Stomach (tissue), 8 donors: ENCODE measurements at regions not wholly inside any gene's neighbourhood (a gene's known extent, or its start where the extent isn't known, plus 50 kb on each side); places are given as distances from the start of the nearest gene placed in this dataset.

Experiments used
- DNase-seq, 2 donors: peaks; one replicate each; pipeline versions ENCODE4 v3.0.0 to v3.0.0-alpha.2; 2013 to 2019
- H3K27ac ChIP-seq, 5 donors: fragments of 200-600 bp in 4 of 5; sonication (generic) in 4 of 5; one replicate each; pipeline ENCODE4 v1.5.1; 2013 to 2019; ENCODE audit warnings: mild to moderate bottlenecking in 1 of 5, moderate library complexity in 1 of 5
- H3K27me3 ChIP-seq, 3 donors: fragments of 200-600 bp; sonication (generic); one replicate each; pipeline ENCODE4 v1.5.1; 2017 to 2019; ENCODE audit warnings: mixed run types in 1 of 3
- H3K36me3 ChIP-seq, 4 donors: fragments of 200-600 bp; sonication (generic); 1 replicate in 3 of 4; 2 replicates in 1 of 4; pipeline ENCODE4 v1.5.1; 2016 to 2019
- H3K4me1 ChIP-seq, 4 donors: fragments of 200-600 bp; sonication (generic); one replicate each; pipeline ENCODE4 v1.5.1; 2016 to 2019
- H3K4me3 ChIP-seq, 4 donors: fragments of 200-600 bp; sonication (generic) in 3 of 4; one replicate each; pipeline ENCODE4 v1.5.1; 2016 to 2019; ENCODE audit warnings: mild to moderate bottlenecking in 1 of 4
- H3K9me3 ChIP-seq, 4 donors: fragments of 200-600 bp; sonication (generic); one replicate each; pipeline ENCODE4 v1.5.1; 2016 to 2019
- CTCF ChIP-seq, 7 experiments: fragments of 450-650 bp in 4 of 7; fragments of 200-600 bp in 3 of 7; sonication (generic) in 3 of 7; IDR thresholded peaks; one replicate each; pipeline ENCODE4 v1.5.1; 2016 to 2019; ENCODE audit warnings: antibody characterized with exemption in 7 of 7, control low read depth in 2 of 7, mild to moderate bottlenecking in 1 of 7
- EP300 ChIP-seq: sonication (generic); formaldehyde crosslinking; IDR thresholded peaks from one replicate; pipeline ENCODE4 v1.6.1; 2017; ENCODE audit warnings: antibody characterized with exemption
- POLR2A ChIP-seq, 4 donors: fragments of 450-650 bp; IDR thresholded peaks; one replicate each; pipeline ENCODE4 v1.6.1; 2016; ENCODE audit warnings: antibody characterized with exemption in 4 of 4, control low read depth in 2 of 4, mild to moderate bottlenecking in 1 of 4, moderate library complexity in 1 of 4
- POLR2AphosphoS5 ChIP-seq, 3 donors: sonication (generic); formaldehyde crosslinking; IDR thresholded peaks; one replicate each; pipeline ENCODE4 v1.6.1; 2016; ENCODE audit warnings: antibody characterized with exemption in 3 of 3
- WGBS, 5 donors: extraction: QIAGEN DNeasy Blood & Tissue Kit in 3 of 5; methylation state at CpG; one replicate each; pipeline versions ENCODE4 v1.1.5 to v1.1.7; 2013 to 2018; 5-methylcytosine and 5-hydroxymethylcytosine counted together
- intact Hi-C: fragments of 100-400 bp; cut with DNase I; formaldehyde crosslinking; loops from one replicate; pipeline ENCODE4 v1.15.1; 2023; ENCODE audit warnings: low total_unique reads
- donor health status: healthy with polysubstance abuse.
- donor health status: Bipolar disorder and iron deficiency.
- donor health status: healthy.

- WGBS, 5 donors = 0 to 65% (median 48%) methylated on average over 1 of the region's 1 CpG
- DNase-seq = no peak
- H3K36me3 ChIP-seq = no peaks in the 10 kb centered on the region
- H3K4me3 ChIP-seq = no peak overlapping the region
- no peaks in the 10 kb centered on the region for H3K27me3 ChIP-seq
- H3K9me3 ChIP-seq = peaks cover 0 to 18% (median 7%) of the 10 kb centered on the region in 4 donors
- intact Hi-C loops = no loop called here
- H3K4me1 ChIP-seq = no peaks in the 10 kb centered on the region
- no peak for TF ChIP-seq POLR2A (IDR thresholded peaks at IDR 0.05)
- TF ChIP-seq CTCF (IDR thresholded peaks at IDR 0.05) = no peak
- TF ChIP-seq POLR2AphosphoS5 (IDR thresholded peaks at IDR 0.05) = no peak
- TF ChIP-seq EP300 = no peak
- no peak overlapping the region for H3K27ac ChIP-seq
These were observed 629.0 kb upstream of the PTPRD start for GRCh38 chr9:11241779-11242178.

GRCh38 chr9:11257992-11258391 is 645.2 kb upstream of the PTPRD start:
- intact Hi-C loops = no loop called here
- Histone ChIP-seq H3K27me3 (no peaks in the 10 kb centered on the region), H3K4me1 (no peaks in the 10 kb centered on the region), H3K9me3 (peaks cover 0 to 23% (median 9%) of the 10 kb centered on the region in 4 donors), H3K36me3 (no peaks in the 10 kb centered on the region), H3K4me3 (no peak overlapping the region), H3K27ac (no peak overlapping the region)
- DNase-seq = peak in 1 of 2 donors; percentile 27
- WGBS, 5 donors = 0 to 11% (median 7%) methylated on average over 1 of the region's 1 CpG
- no peak for TF ChIP-seq EP300
- no peak for TF ChIP-seq CTCF (IDR thresholded peaks at IDR 0.05)
- no peak for TF ChIP-seq POLR2A (IDR thresholded peaks at IDR 0.05)
- TF ChIP-seq POLR2AphosphoS5 (IDR thresholded peaks at IDR 0.05) = no peak

- no peaks in the 10 kb centered on the region for H3K27me3 ChIP-seq
- no peak for DNase-seq
- no peak overlapping the region for H3K4me3 ChIP-seq
- peaks cover 9 to 31% (median 25%) of the 10 kb centered on the region in 4 donors for H3K9me3 ChIP-seq
- no peak overlapping the region for H3K27ac ChIP-seq
- H3K36me3 ChIP-seq = no peaks in the 10 kb centered on the region
- H3K4me1 ChIP-seq = no peaks in the 10 kb centered on the region
- TF ChIP-seq POLR2AphosphoS5 (IDR thresholded peaks at IDR 0.05) (no peak), POLR2A (IDR thresholded peaks at IDR 0.05) (no peak), EP300 (no peak), CTCF (IDR thresholded peaks at IDR 0.05) (no peak)
- intact Hi-C loops = no loop called here
- WGBS, 5 donors = 52 to 62% (median 56%) methylated on average over 3 of the region's 3 CpGs
These were observed 656.2 kb upstream of the PTPRD start for GRCh38 chr9:11269036-11269435.

- no peak for TF ChIP-seq CTCF (IDR thresholded peaks at IDR 0.05)
- no peak overlapping the region for H3K4me3 ChIP-seq
- DNase-seq = peak in 1 of 2 donors; percentile 7
- intact Hi-C loops = no loop called here
- no peaks in the 10 kb centered on the region for H3K36me3 ChIP-seq
- H3K4me1 ChIP-seq = no peaks in the 10 kb centered on the region
- WGBS, 5 donors = 28 to 54% (median 38%) methylated on average over 11 of the region's 11 CpGs
- no peak overlapping the region for H3K27ac ChIP-seq
- H3K27me3 ChIP-seq = no peaks in the 10 kb centered on the region
- H3K9me3 ChIP-seq = no peaks in the 10 kb centered on the region
These were observed 662.4 kb upstream of the PTPRD start for GRCh38 chr9:11275158-11275695.
